ENCODE measurements at regions not wholly inside any gene's neighbourhood (a gene's known extent, or its start where the extent isn't known, plus 50 kb on each side); places are given as distances from the start of the nearest gene placed in this dataset.

DNA sequence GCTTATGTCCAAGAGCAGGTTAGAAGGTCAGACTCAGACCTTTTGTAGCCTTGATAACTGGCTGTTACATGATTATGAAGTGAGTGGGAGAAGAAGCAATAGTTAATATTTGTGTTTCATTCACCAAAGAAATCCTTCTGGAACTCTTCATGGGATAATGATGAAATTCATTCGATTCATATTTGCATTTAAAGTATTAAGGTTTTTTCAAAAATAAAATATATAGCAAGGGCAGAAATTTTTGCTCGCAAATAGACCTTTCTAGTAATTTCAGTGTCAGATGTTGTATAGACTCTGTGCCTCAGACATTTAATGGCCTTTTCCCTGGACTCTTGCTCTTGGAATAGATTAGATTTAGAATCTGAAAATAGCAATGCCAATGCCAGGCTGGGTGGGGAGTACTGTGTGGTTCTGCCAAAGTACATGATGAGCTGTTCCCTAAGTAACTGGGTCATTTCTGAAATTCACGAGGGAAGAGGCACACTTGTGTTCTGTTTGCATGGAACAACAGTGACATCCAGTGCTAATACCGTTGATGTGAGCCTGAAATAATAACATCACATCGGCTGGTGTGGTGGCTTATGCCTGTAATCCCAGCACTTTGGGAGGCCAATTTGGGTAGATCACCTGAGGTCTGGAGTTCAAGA lies 119.2 kb downstream of the MBL2 start:
- no peaks in the 10 kb centered on the region for H3K9me3 Mint-ChIP-seq
- no peak overlapping the region for H2AFZ ChIP-seq (ENCODE audit: low read length)

More for the DNA sequence above, 119.2 kb downstream of the MBL2 start:
- Histone ChIP-seq H2BK120ac (ENCODE audit: low read depth, low read length, poor library complexity, severe bottlenecking) (no peak overlapping the region), H2AK5ac (ENCODE audit: insufficient read length, low read length) (no peak overlapping the region), H4K91ac (ENCODE audit: insufficient read length, low read depth, low read length) (no peak overlapping the region), H3T11ph (ENCODE audit: low read length) (no peak overlapping the region), H3K27ac (ENCODE audit: insufficient read length, low read depth, low read length) (no peak overlapping the region), H4K5ac (ENCODE audit: insufficient read length, low read depth, low read length) (no peak overlapping the region), H3K4ac (ENCODE audit: low read depth, low read length) (no peak overlapping the region), H3K23me2 (ENCODE audit: insufficient read length, low read depth, low read length, poor library complexity, severe bottlenecking) (no peaks in the 10 kb centered on the region), H3K18ac (ENCODE audit: insufficient read length, low read depth, low read length) (no peak overlapping the region), H3K9me3 (ENCODE audit: control insufficient read depth, low read depth, low read length) (no peaks in the 10 kb centered on the region), H3K14ac (ENCODE audit: insufficient read depth, low read length) (no peak overlapping the region), H2BK20ac (ENCODE audit: low read depth, low read length, poor library complexity, severe bottlenecking) (no peak overlapping the region), H3K9ac (ENCODE audit: extremely low read depth, insufficient read length, low read length) (no peak overlapping the region), H3K4me1 (ENCODE audit: insufficient read depth, low read length) (no peaks in the 10 kb centered on the region), H3K4me2 (ENCODE audit: insufficient read depth, insufficient read length, low read length) (no peak overlapping the region), H3K79me1 (ENCODE audit: insufficient read depth, low read depth, low read length, poor library complexity, severe bottlenecking) (no peaks in the 10 kb centered on the region), H2BK15ac (ENCODE audit: low read depth, low read length) (no peak overlapping the region), H4K8ac (replicated peaks; ENCODE audit: insufficient read length, low read depth, low read length) (no peak overlapping the region), H2BK12ac (ENCODE audit: insufficient read length, low read depth, low read length) (no peak overlapping the region), H2BK5ac (ENCODE audit: insufficient read length, low read length) (no peak overlapping the region), H3K27me3 (ENCODE audit: insufficient read depth, low read length) (no peaks in the 10 kb centered on the region), H3K56ac (ENCODE audit: insufficient read length, low read depth, low read length) (no peak overlapping the region), H4K20me1 (ENCODE audit: control insufficient read depth, insufficient read depth, insufficient read length) (no peaks in the 10 kb centered on the region), H3K23ac (ENCODE audit: insufficient read length, low read depth, low read length) (no peak overlapping the region), H3K79me2 (ENCODE audit: insufficient read depth, low read length) (no peaks in the 10 kb centered on the region)
- H3K27me3 Mint-ChIP-seq (ENCODE audit: low read depth), result no peaks in the 10 kb centered on the region
- WGBS (ENCODE audit: extremely low coverage, insufficient read length, low lambda C conversion rate), result no CpG with 5 or more reads among the region's 5 CpGs
- H3K36me3 Mint-ChIP-seq (ENCODE audit: insufficient read depth in 1 of 3, low read depth in 3 of 3), result no peaks in the 10 kb centered on the region
- no peak for DNase-seq
- H3K27ac Mint-ChIP-seq, result no peak overlapping the region
- TF ChIP-seq, protein P1, sequence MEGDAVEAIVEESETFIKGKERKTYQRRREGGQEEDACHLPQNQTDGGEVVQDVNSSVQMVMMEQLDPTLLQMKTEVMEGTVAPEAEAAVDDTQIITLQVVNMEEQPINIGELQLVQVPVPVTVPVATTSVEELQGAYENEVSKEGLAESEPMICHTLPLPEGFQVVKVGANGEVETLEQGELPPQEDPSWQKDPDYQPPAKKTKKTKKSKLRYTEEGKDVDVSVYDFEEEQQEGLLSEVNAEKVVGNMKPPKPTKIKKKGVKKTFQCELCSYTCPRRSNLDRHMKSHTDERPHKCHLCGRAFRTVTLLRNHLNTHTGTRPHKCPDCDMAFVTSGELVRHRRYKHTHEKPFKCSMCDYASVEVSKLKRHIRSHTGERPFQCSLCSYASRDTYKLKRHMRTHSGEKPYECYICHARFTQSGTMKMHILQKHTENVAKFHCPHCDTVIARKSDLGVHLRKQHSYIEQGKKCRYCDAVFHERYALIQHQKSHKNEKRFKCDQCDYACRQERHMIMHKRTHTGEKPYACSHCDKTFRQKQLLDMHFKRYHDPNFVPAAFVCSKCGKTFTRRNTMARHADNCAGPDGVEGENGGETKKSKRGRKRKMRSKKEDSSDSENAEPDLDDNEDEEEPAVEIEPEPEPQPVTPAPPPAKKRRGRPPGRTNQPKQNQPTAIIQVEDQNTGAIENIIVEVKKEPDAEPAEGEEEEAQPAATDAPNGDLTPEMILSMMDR (conservative IDR thresholded peaks at IDR 0.05), result no peak
- no peak overlapping the region for H3K4me3 Mint-ChIP-seq
- H3K4me1 Mint-ChIP-seq, result no peaks in the 10 kb centered on the region
